Ishikawa (cell line): ENCODE measurements at regions not wholly inside any gene's neighbourhood (a gene's known extent, or its start where the extent isn't known, plus 50 kb on each side); places are given as distances from the start of the nearest gene placed in this dataset.

ENCODE experiments used
- CEBPB ChIP-seq: IDR thresholded peaks from 2 replicates; pipeline ENCODE4 v1.6.1; 2012
- CREB1 ChIP-seq: IDR thresholded peaks from 2 replicates; pipeline ENCODE4 v1.6.1; 2012; ENCODE audit warnings: low read depth
- EGR1 ChIP-seq: IDR thresholded peaks from 2 replicates; pipeline ENCODE4 v1.6.1; 2012
- EP300 ChIP-seq: IDR thresholded peaks from 2 replicates; pipeline ENCODE4 v1.6.1; 2012; ENCODE audit warnings: borderline replicate concordance
- FOXM1 ChIP-seq: IDR thresholded peaks from 2 replicates; pipeline ENCODE4 v1.6.1; 2012; ENCODE audit warnings: low read depth, borderline replicate concordance
- NFIC ChIP-seq: IDR thresholded peaks from 2 replicates; pipeline ENCODE4 v1.6.1; 2012
- RAD21 ChIP-seq: IDR thresholded peaks from 2 replicates; pipeline ENCODE4 v1.6.1; 2012; ENCODE audit warnings: low read depth
- TAF1 ChIP-seq: IDR thresholded peaks from 2 replicates; pipeline ENCODE4 v1.6.1; 2012; ENCODE audit warnings: low read depth, mild to moderate bottlenecking
- TCF12 ChIP-seq: IDR thresholded peaks from 2 replicates; pipeline ENCODE4 v1.6.1; 2012; ENCODE audit warnings: low read depth
- TEAD4 ChIP-seq: IDR thresholded peaks from 2 replicates; pipeline ENCODE4 v1.6.1; 2012
- YY1 ChIP-seq: IDR thresholded peaks from 2 replicates; pipeline ENCODE4 v1.6.1; 2012; ENCODE audit warnings: low read depth
- ZBTB7A ChIP-seq: IDR thresholded peaks from 2 replicates; pipeline ENCODE4 v1.6.1; 2012; ENCODE audit warnings: low read depth
- TF ChIP-seq, protein P1 (sequence below): IDR thresholded peaks from 2 replicates; pipeline ENCODE4 v1.6.1; 2012
- TF ChIP-seq, protein P2 (sequence below): IDR thresholded peaks from 2 replicates; pipeline ENCODE4 v1.6.1; 2012
- TF ChIP-seq, protein P3 (sequence below): IDR thresholded peaks from 2 replicates; pipeline ENCODE4 v1.6.1; 2012; ENCODE audit warnings: low read depth, mild to moderate bottlenecking

DNA sequence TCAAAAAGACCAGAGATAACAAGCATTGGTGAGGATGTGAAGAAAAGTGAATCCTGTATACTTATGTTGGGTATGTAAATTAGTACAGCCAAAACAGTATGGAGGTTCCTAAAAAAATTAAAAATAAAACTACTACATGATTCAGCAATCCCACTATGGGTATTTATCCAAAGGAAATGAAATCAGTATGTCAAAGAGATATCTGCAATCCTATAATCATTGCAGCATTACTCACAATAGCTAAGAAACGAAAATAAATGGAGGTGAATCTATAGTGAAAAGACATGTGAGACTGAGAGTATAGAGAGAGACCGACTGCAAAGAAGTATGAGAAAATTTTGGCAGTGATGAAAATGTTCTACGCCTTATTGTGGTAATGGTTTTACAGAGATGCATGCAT lies 139.2 kb upstream of the TMEM168 start:
- TF ChIP-seq EGR1 (no peak), YY1 (no peak), TAF1 (no peak), CEBPB (no peak), FOXM1 (no peak), CREB1 (no peak), NFIC (no peak), RAD21 (no peak), TCF12 (no peak), EP300 (no peak)
- TF ChIP-seq, protein P1, sequence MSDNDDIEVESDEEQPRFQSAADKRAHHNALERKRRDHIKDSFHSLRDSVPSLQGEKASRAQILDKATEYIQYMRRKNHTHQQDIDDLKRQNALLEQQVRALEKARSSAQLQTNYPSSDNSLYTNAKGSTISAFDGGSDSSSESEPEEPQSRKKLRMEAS: no peak
- TF ChIP-seq, protein P2, sequence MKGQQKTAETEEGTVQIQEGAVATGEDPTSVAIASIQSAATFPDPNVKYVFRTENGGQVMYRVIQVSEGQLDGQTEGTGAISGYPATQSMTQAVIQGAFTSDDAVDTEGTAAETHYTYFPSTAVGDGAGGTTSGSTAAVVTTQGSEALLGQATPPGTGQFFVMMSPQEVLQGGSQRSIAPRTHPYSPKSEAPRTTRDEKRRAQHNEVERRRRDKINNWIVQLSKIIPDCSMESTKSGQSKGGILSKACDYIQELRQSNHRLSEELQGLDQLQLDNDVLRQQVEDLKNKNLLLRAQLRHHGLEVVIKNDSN: no peak
- TF ChIP-seq, protein P3, sequence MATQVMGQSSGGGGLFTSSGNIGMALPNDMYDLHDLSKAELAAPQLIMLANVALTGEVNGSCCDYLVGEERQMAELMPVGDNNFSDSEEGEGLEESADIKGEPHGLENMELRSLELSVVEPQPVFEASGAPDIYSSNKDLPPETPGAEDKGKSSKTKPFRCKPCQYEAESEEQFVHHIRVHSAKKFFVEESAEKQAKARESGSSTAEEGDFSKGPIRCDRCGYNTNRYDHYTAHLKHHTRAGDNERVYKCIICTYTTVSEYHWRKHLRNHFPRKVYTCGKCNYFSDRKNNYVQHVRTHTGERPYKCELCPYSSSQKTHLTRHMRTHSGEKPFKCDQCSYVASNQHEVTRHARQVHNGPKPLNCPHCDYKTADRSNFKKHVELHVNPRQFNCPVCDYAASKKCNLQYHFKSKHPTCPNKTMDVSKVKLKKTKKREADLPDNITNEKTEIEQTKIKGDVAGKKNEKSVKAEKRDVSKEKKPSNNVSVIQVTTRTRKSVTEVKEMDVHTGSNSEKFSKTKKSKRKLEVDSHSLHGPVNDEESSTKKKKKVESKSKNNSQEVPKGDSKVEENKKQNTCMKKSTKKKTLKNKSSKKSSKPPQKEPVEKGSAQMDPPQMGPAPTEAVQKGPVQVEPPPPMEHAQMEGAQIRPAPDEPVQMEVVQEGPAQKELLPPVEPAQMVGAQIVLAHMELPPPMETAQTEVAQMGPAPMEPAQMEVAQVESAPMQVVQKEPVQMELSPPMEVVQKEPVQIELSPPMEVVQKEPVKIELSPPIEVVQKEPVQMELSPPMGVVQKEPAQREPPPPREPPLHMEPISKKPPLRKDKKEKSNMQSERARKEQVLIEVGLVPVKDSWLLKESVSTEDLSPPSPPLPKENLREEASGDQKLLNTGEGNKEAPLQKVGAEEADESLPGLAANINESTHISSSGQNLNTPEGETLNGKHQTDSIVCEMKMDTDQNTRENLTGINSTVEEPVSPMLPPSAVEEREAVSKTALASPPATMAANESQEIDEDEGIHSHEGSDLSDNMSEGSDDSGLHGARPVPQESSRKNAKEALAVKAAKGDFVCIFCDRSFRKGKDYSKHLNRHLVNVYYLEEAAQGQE: no peak

DNA sequence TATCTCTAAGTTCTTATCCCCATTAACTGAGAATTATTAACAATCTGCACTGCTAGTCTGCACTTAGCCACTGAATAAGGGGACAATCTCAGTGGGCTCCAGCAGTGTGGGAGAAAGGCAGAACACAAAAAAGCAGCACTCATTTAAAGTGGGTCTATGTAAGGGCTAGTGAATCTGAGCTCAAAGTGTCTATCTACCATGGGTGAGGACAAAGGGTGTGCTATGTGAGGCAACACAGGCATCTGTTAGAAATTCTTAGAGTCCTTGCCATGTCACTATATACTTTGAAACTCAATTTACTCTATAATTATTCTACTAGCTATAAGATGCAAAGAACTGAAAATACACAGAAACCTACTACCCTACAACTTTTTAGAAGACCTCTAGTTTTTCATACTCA lies 135.8 kb upstream of the TMEM168 start:
- no peak for TF ChIP-seq NFIC
- no peak for TF ChIP-seq CEBPB
- no peak for TF ChIP-seq TCF12
- no peak for TF ChIP-seq YY1
- TF ChIP-seq, protein P2: no peak
- TF ChIP-seq FOXM1: no peak
- TF ChIP-seq, protein P3: no peak

DNA sequence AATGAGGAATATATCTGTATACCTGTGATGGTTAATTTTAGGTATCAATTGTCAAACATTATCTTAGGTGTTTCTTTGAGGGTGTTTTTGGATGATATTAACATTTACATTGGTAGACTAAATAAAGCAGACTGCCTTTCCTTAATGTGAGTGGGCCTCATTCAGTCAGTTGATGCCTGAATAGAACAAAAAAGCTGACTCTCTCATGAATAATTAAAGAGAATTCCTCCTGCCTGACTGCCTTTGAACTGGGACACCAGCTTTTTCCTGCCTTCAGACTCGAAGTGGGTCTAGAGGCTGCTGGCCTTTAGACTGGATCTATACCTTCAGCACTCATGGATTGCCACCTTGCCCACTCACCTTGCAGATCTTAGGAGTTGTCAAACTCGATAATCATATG lies 117.9 kb upstream of the TMEM168 start:
- TF ChIP-seq, protein P1: no peak
- TF ChIP-seq ZBTB7A: no peak
- no peak for TF ChIP-seq CREB1
- no peak for TF ChIP-seq YY1

DNA sequence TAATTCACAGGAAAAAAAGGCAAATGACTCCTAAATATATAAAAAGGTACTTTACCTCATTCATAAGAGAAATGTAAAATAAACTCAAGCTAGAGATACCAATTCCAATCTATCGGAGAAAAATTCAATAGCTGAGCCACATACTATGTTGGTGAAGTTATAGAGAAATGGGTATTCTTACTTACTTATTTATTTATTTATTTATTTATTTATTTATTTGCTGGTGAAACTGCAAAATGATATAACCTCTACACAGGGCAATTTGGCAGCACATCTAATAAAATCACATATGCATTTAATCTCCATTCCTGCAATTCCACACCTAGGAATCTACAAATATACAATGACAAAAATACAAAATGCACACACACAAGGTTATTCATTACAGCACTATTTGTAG lies 117.5 kb upstream of the TMEM168 start:
- TF ChIP-seq RAD21 (no peak), ZBTB7A (no peak), EGR1 (no peak), CREB1 (no peak), TCF12 (no peak), TEAD4 (no peak), TAF1 (no peak), CEBPB (no peak), EP300 (no peak), YY1 (no peak), NFIC (no peak), FOXM1 (no peak)
- TF ChIP-seq, protein P2: no peak
- TF ChIP-seq, protein P3: no peak
- TF ChIP-seq, protein P1: no peak
